ENCODE measurements at regions not wholly inside any gene's neighbourhood (a gene's known extent, or its start where the extent isn't known, plus 50 kb on each side); places are given as distances from the start of the nearest gene placed in this dataset.

GRCh38 chr14:29077916-29078315, 311.3 kb downstream of the FOXG1 start:
- no peaks in the 10 kb centered on the region for H3K4me1 ChIP-seq (ENCODE audit: control insufficient read depth, insufficient read depth, low read length)
- no peaks in the 10 kb centered on the region for H3K27me3 ChIP-seq (ENCODE audit: control insufficient read depth, insufficient read depth, low read length)
- no peak overlapping the region for H3K4me3 ChIP-seq (ENCODE audit: low read length)
- H3K4me2 ChIP-seq (ENCODE audit: low read length) = no peak overlapping the region
- H3K9ac ChIP-seq (ENCODE audit: low read depth, low read length) = no peak overlapping the region
- H3K36me3 ChIP-seq (ENCODE audit: insufficient read depth, low read length) = no peaks in the 10 kb centered on the region
- H3K9me3 ChIP-seq (replicated peaks; ENCODE audit: low read length) = no peaks in the 10 kb centered on the region

GRCh38 chr14:29078810-29079522, 312.4 kb downstream of the FOXG1 start:
- Histone ChIP-seq H3K9me3 (replicated peaks; ENCODE audit: low read length) (no peaks in the 10 kb centered on the region), H3K9ac (ENCODE audit: low read depth, low read length) (no peak overlapping the region), H3K4me2 (ENCODE audit: low read length) (no peak overlapping the region), H3K4me3 (ENCODE audit: low read length) (no peak overlapping the region), H3K4me1 (ENCODE audit: control insufficient read depth, insufficient read depth, low read length) (no peaks in the 10 kb centered on the region), H3K36me3 (ENCODE audit: insufficient read depth, low read length) (no peaks in the 10 kb centered on the region), H3K27me3 (ENCODE audit: control insufficient read depth, insufficient read depth, low read length) (no peaks in the 10 kb centered on the region)

GRCh38 chr14:29085546-29085945, 319.0 kb downstream of the FOXG1 start:
- no peaks in the 10 kb centered on the region for H3K4me1 ChIP-seq (ENCODE audit: control insufficient read depth, insufficient read depth, low read length)
- H3K9ac ChIP-seq (ENCODE audit: low read depth, low read length) = no peak overlapping the region
- H3K4me2 ChIP-seq (ENCODE audit: low read length) = no peak overlapping the region
- no peaks in the 10 kb centered on the region for H3K36me3 ChIP-seq (ENCODE audit: insufficient read depth, low read length)
- no peaks in the 10 kb centered on the region for H3K9me3 ChIP-seq (replicated peaks; ENCODE audit: low read length)
- H3K27me3 ChIP-seq (ENCODE audit: control insufficient read depth, insufficient read depth, low read length) = no peaks in the 10 kb centered on the region
- H3K4me3 ChIP-seq (ENCODE audit: low read length) = no peak overlapping the region

- no peaks in the 10 kb centered on the region for H3K36me3 ChIP-seq (ENCODE audit: insufficient read depth, low read length)
- H3K4me3 ChIP-seq (ENCODE audit: low read length) = no peak overlapping the region
- H3K9me3 ChIP-seq (replicated peaks; ENCODE audit: low read length) = no peaks in the 10 kb centered on the region
- no peak overlapping the region for H3K9ac ChIP-seq (ENCODE audit: low read depth, low read length)
- H3K4me1 ChIP-seq (ENCODE audit: control insufficient read depth, insufficient read depth, low read length) = no peaks in the 10 kb centered on the region
- no peaks in the 10 kb centered on the region for H3K27me3 ChIP-seq (ENCODE audit: control insufficient read depth, insufficient read depth, low read length)
- no peak overlapping the region for H3K4me2 ChIP-seq (ENCODE audit: low read length)
Measured at GRCh38 chr14:29089849-29090248, 323.3 kb downstream of the FOXG1 start.

- H3K4me1 ChIP-seq (ENCODE audit: control insufficient read depth, insufficient read depth, low read length) = no peaks in the 10 kb centered on the region
- no peaks in the 10 kb centered on the region for H3K27me3 ChIP-seq (ENCODE audit: control insufficient read depth, insufficient read depth, low read length)
- no peaks in the 10 kb centered on the region for H3K9me3 ChIP-seq (replicated peaks; ENCODE audit: low read length)
- no peak overlapping the region for H3K4me2 ChIP-seq (ENCODE audit: low read length)
- H3K36me3 ChIP-seq (ENCODE audit: insufficient read depth, low read length) = no peaks in the 10 kb centered on the region
- H3K4me3 ChIP-seq (ENCODE audit: low read length) = no peak overlapping the region
- H3K9ac ChIP-seq (ENCODE audit: low read depth, low read length) = no peak overlapping the region
Measured at GRCh38 chr14:29092121-29092520, 325.5 kb downstream of the FOXG1 start.

- H3K36me3 ChIP-seq (ENCODE audit: insufficient read depth, low read length) = no peaks in the 10 kb centered on the region
- no peaks in the 10 kb centered on the region for H3K9me3 ChIP-seq (replicated peaks; ENCODE audit: low read length)
- no peak overlapping the region for H3K9ac ChIP-seq (ENCODE audit: low read depth, low read length)
- no peaks in the 10 kb centered on the region for H3K27me3 ChIP-seq (ENCODE audit: control insufficient read depth, insufficient read depth, low read length)
- no peaks in the 10 kb centered on the region for H3K4me1 ChIP-seq (ENCODE audit: control insufficient read depth, insufficient read depth, low read length)
- no peak overlapping the region for H3K4me3 ChIP-seq (ENCODE audit: low read length)
- no peak overlapping the region for H3K4me2 ChIP-seq (ENCODE audit: low read length)
Measured at GRCh38 chr14:29097476-29097875, 330.9 kb downstream of the FOXG1 start.

- H3K9ac ChIP-seq (ENCODE audit: low read depth, low read length) = no peak overlapping the region
- no peak overlapping the region for H3K4me3 ChIP-seq (ENCODE audit: low read length)
- no peaks in the 10 kb centered on the region for H3K27me3 ChIP-seq (ENCODE audit: control insufficient read depth, insufficient read depth, low read length)
- H3K9me3 ChIP-seq (replicated peaks; ENCODE audit: low read length) = no peaks in the 10 kb centered on the region
- no peaks in the 10 kb centered on the region for H3K36me3 ChIP-seq (ENCODE audit: insufficient read depth, low read length)
- H3K4me2 ChIP-seq (ENCODE audit: low read length) = no peak overlapping the region
- H3K4me1 ChIP-seq (ENCODE audit: control insufficient read depth, insufficient read depth, low read length) = no peaks in the 10 kb centered on the region
Measured at GRCh38 chr14:29098656-29099055, 332.1 kb downstream of the FOXG1 start.

- H3K9me3 ChIP-seq (replicated peaks; ENCODE audit: low read length) = no peaks in the 10 kb centered on the region
- H3K4me1 ChIP-seq (ENCODE audit: control insufficient read depth, insufficient read depth, low read length) = no peaks in the 10 kb centered on the region
- no peak overlapping the region for H3K4me3 ChIP-seq (ENCODE audit: low read length)
- no peak overlapping the region for H3K9ac ChIP-seq (ENCODE audit: low read depth, low read length)
- no peaks in the 10 kb centered on the region for H3K27me3 ChIP-seq (ENCODE audit: control insufficient read depth, insufficient read depth, low read length)
- H3K4me2 ChIP-seq (ENCODE audit: low read length) = no peak overlapping the region
- no peaks in the 10 kb centered on the region for H3K36me3 ChIP-seq (ENCODE audit: insufficient read depth, low read length)
Measured at GRCh38 chr14:29102266-29102665, 335.7 kb downstream of the FOXG1 start.

GRCh38 chr14:29102996-29103395, 336.4 kb downstream of the FOXG1 start:
- Histone ChIP-seq H3K36me3 (ENCODE audit: insufficient read depth, low read length) (no peaks in the 10 kb centered on the region), H3K4me1 (ENCODE audit: control insufficient read depth, insufficient read depth, low read length) (no peaks in the 10 kb centered on the region), H3K4me2 (ENCODE audit: low read length) (no peak overlapping the region), H3K27me3 (ENCODE audit: control insufficient read depth, insufficient read depth, low read length) (no peaks in the 10 kb centered on the region), H3K9me3 (replicated peaks; ENCODE audit: low read length) (no peaks in the 10 kb centered on the region), H3K9ac (ENCODE audit: low read depth, low read length) (no peak overlapping the region), H3K4me3 (ENCODE audit: low read length) (no peak overlapping the region)

- H3K9ac ChIP-seq (ENCODE audit: low read depth, low read length) = no peak overlapping the region
- H3K9me3 ChIP-seq (replicated peaks; ENCODE audit: low read length) = no peaks in the 10 kb centered on the region
- no peak overlapping the region for H3K4me3 ChIP-seq (ENCODE audit: low read length)
- no peaks in the 10 kb centered on the region for H3K36me3 ChIP-seq (ENCODE audit: insufficient read depth, low read length)
- no peaks in the 10 kb centered on the region for H3K4me1 ChIP-seq (ENCODE audit: control insufficient read depth, insufficient read depth, low read length)
- H3K27me3 ChIP-seq (ENCODE audit: control insufficient read depth, insufficient read depth, low read length) = no peaks in the 10 kb centered on the region
- no peak overlapping the region for H3K4me2 ChIP-seq (ENCODE audit: low read length)
Measured at GRCh38 chr14:29108908-29109307, 342.3 kb downstream of the FOXG1 start.

- Histone ChIP-seq H3K9ac (ENCODE audit: low read depth, low read length) (no peak overlapping the region), H3K9me3 (replicated peaks; ENCODE audit: low read length) (no peaks in the 10 kb centered on the region), H3K4me1 (ENCODE audit: control insufficient read depth, insufficient read depth, low read length) (no peaks in the 10 kb centered on the region), H3K4me2 (ENCODE audit: low read length) (no peak overlapping the region), H3K4me3 (ENCODE audit: low read length) (no peak overlapping the region), H3K36me3 (ENCODE audit: insufficient read depth, low read length) (no peaks in the 10 kb centered on the region), H3K27me3 (ENCODE audit: control insufficient read depth, insufficient read depth, low read length) (no peaks in the 10 kb centered on the region)
Measured at GRCh38 chr14:29109589-29109988, 343.0 kb downstream of the FOXG1 start.

GRCh38 chr14:29111554-29111953, 345.0 kb downstream of the FOXG1 start:
- Histone ChIP-seq H3K36me3 (ENCODE audit: insufficient read depth, low read length) (no peaks in the 10 kb centered on the region), H3K4me2 (ENCODE audit: low read length) (no peak overlapping the region), H3K4me3 (ENCODE audit: low read length) (no peak overlapping the region), H3K27me3 (ENCODE audit: control insufficient read depth, insufficient read depth, low read length) (no peaks in the 10 kb centered on the region), H3K9ac (ENCODE audit: low read depth, low read length) (no peak overlapping the region), H3K9me3 (replicated peaks; ENCODE audit: low read length) (no peaks in the 10 kb centered on the region), H3K4me1 (ENCODE audit: control insufficient read depth, insufficient read depth, low read length) (no peaks in the 10 kb centered on the region)
